ENCODE measurements at regions not wholly inside any gene's neighbourhood (a gene's known extent, or its start where the extent isn't known, plus 50 kb on each side); places are given as distances from the start of the nearest gene placed in this dataset.

DNA sequence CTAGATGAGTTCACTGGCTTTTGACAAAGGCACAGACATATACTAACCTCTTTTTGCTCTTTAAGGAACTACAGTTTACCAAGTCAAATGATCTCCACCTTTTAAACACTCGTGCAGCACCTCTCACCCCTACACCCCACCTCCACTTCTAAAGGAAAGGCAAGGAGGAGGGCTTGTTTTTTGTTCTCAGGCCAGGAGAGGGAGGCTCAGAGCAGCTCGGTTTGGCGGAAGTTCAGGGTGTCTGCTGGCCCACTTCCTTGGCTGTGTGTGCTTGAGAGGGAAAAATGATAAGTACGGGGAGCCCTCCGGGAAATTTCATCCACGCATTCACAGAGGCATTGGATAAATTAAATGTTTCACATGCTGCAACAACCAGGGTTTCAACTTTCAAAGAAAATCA, 667.9 kb downstream of the BCL11A start:
- Histone ChIP-seq H3K27me3 (no peaks in the 10 kb centered on the region), H3K4me3 (no peak overlapping the region), H3K36me3 (no peaks in the 10 kb centered on the region), H3K4me1 (peaks cover 0 to 8% (median 0%) of the 10 kb centered on the region in 9 donors), H3K27ac (no peak overlapping the region), H3K9me3 (no peaks in the 10 kb centered on the region)
- ATAC-seq (peak in 3 of 8 donors; percentile 53 to 72 (median 67)), DNase-seq (peak in 1 of 2 donors; percentile 19)
- TF ChIP-seq, protein P1, sequence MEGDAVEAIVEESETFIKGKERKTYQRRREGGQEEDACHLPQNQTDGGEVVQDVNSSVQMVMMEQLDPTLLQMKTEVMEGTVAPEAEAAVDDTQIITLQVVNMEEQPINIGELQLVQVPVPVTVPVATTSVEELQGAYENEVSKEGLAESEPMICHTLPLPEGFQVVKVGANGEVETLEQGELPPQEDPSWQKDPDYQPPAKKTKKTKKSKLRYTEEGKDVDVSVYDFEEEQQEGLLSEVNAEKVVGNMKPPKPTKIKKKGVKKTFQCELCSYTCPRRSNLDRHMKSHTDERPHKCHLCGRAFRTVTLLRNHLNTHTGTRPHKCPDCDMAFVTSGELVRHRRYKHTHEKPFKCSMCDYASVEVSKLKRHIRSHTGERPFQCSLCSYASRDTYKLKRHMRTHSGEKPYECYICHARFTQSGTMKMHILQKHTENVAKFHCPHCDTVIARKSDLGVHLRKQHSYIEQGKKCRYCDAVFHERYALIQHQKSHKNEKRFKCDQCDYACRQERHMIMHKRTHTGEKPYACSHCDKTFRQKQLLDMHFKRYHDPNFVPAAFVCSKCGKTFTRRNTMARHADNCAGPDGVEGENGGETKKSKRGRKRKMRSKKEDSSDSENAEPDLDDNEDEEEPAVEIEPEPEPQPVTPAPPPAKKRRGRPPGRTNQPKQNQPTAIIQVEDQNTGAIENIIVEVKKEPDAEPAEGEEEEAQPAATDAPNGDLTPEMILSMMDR (IDR thresholded peaks at IDR 0.05), result peak in 3 of 9 donors; percentile 15 to 20 (median 15)
- WGBS, 2 donors, result 22 to 25% methylated on average over 6 of the region's 6 CpGs
- intact Hi-C loops (cut with DNase I), result no loop called here

DNA sequence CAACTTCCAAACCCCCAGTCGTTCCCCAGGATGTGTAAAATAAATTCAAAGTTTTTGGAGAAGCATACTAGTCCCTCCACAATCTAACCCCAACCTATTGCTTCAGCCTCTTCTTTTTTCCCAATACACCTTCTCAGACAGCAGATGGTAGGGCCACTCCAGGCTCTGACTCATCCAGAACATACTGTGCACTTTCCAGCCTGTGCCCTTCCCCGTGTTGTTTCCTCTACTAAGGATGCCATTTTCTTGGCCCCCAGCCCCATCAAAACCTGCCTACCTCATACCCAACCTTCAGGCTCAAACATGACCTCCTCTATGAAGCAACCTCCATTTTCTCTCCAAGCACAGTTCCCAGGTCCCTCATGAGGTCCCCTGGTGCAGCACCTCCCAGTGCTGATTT, 669.3 kb downstream of the BCL11A start:
- DNase-seq (no peak), ATAC-seq (no peak)
- TF ChIP-seq, protein P1 (IDR thresholded peaks at IDR 0.05), result no peak
- Histone ChIP-seq H3K4me3 (no peak overlapping the region), H3K9me3 (no peaks in the 10 kb centered on the region), H3K27me3 (no peaks in the 10 kb centered on the region), H3K4me1 (peaks cover 0 to 8% (median 0%) of the 10 kb centered on the region in 9 donors), H3K36me3 (no peaks in the 10 kb centered on the region), H3K27ac (no peak overlapping the region)
- intact Hi-C loops (cut with DNase I), result no loop called here
- WGBS, 2 donors, result 73 to 83% methylated on average over 2 of the region's 2 CpGs

DNA sequence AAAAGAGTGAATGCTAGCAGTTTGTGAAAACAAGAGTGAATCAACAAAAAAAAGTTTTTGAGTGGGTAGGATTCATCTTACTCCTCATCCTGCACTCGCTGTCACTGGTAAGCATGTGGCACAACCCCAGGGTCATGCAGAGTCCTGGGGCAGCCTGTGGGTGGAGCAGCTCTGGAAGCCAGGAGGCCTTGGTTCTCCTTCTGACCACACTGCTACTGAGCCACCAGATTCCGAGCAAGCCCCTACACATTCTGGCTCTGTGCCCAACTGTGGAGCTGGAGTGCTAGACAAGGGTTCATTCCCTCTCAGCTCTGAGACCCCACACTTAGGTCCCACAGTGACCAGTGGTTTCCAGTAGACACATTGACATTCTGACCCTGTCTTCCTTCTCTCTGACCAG, 670.6 kb downstream of the BCL11A start:
- intact Hi-C loops (cut with DNase I), result no loop called here
- no peak for DNase-seq
- no peak overlapping the region for H3K4me3 ChIP-seq
- 77 to 83% methylated on average over 2 of the region's 2 CpGs for WGBS, 2 donors
- H3K36me3 ChIP-seq, result no peaks in the 10 kb centered on the region
- H3K27ac ChIP-seq, result no peak overlapping the region
- TF ChIP-seq, protein P1 (IDR thresholded peaks at IDR 0.05), result no peak
- H3K9me3 ChIP-seq, result no peaks in the 10 kb centered on the region
- H3K4me1 ChIP-seq, result peaks cover 0 to 8% (median 0%) of the 10 kb centered on the region in 9 donors
- H3K27me3 ChIP-seq, result no peaks in the 10 kb centered on the region
- no peak for ATAC-seq

DNA sequence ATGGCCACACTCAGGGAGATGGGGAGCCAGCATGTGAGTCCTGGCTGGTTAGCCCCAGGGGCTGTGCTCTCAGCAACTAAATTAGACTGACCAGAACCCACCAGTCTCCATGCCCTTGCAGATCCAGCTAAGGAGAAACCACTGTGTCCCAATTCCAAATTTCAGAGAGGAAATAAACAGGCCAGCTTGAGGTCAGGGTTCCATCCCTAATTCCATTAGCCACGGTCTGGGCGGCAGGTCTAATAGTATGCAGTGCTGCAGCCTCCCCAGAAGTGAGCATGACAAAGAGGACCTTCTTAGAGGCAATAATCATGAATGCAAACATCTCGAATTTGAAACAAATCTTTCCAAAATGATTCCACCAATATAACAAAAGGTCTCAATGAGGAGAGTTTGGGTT, 671.2 kb downstream of the BCL11A start:
- Histone ChIP-seq H3K4me3 (no peak overlapping the region), H3K27me3 (no peaks in the 10 kb centered on the region), H3K36me3 (no peaks in the 10 kb centered on the region), H3K4me1 (peaks cover 0 to 8% (median 0%) of the 10 kb centered on the region in 9 donors), H3K9me3 (no peaks in the 10 kb centered on the region), H3K27ac (no peak overlapping the region)
- DNase-seq, result no peak
- intact Hi-C loops (cut with DNase I), result no loop called here
- TF ChIP-seq, protein P1 (IDR thresholded peaks at IDR 0.05), result no peak
- WGBS, 2 donors, result 85 to 86% methylated on average over 3 of the region's 3 CpGs
- ATAC-seq, result no peak

All from heart right ventricle (tissue), 16 donors.